ENCODE measurements at regions not wholly inside any gene's neighbourhood (a gene's known extent, or its start where the extent isn't known, plus 50 kb on each side); places are given as distances from the start of the nearest gene placed in this dataset.

- H3K4me3 ChIP-seq (ENCODE audit: low read length) = no peak overlapping the region
- H3K27me3 ChIP-seq (replicated peaks; ENCODE audit: control insufficient read depth, insufficient read depth, low read length) = no peaks in the 10 kb centered on the region
- DNase-seq (ENCODE audit: low read depth) = no peak
- peaks cover 12% of the 10 kb centered on the region for H3K9me3 ChIP-seq (ENCODE audit: control insufficient read depth, low read length)
- no peak overlapping the region for H3K9ac ChIP-seq (ENCODE audit: low read length)
- peaks cover 14% of the 10 kb centered on the region for H3K4me1 ChIP-seq (ENCODE audit: control insufficient read depth, insufficient read depth, low read length)
- no peaks in the 10 kb centered on the region for H3K36me3 ChIP-seq (ENCODE audit: control insufficient read depth, insufficient read depth, low read length, severe bottlenecking)
Measured at GRCh38 chr4:81527115-81527514, 55.4 kb upstream of the RASGEF1B start.

DNA sequence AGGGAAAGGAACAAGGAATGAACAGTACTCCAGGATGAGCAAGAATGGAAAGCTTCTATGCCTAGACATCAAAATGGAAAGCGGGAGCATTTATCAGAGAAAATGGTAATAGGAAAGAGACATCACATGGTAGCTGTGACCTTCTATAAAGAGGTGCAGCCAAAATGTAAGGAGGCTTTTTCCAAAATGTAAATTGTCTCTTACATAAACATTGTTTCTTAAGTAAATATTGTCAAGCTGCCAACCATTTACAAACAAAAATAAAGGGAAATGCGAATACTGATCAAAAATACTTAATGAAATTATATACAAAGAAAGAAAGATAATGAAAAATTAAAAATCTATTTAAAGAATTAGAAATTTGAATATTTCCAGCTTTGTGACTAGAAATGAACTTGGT, 55.0 kb upstream of the RASGEF1B start:
- DNase-seq (ENCODE audit: low read depth) = no peak
- Histone ChIP-seq H3K9me3 (ENCODE audit: control insufficient read depth, low read length) (peaks cover 12% of the 10 kb centered on the region), H3K4me1 (ENCODE audit: control insufficient read depth, insufficient read depth, low read length) (peaks cover 14% of the 10 kb centered on the region), H3K36me3 (ENCODE audit: control insufficient read depth, insufficient read depth, low read length, severe bottlenecking) (no peaks in the 10 kb centered on the region), H3K4me3 (ENCODE audit: low read length) (no peak overlapping the region), H3K27me3 (replicated peaks; ENCODE audit: control insufficient read depth, insufficient read depth, low read length) (no peaks in the 10 kb centered on the region), H3K9ac (ENCODE audit: low read length) (no peak overlapping the region)

DNA sequence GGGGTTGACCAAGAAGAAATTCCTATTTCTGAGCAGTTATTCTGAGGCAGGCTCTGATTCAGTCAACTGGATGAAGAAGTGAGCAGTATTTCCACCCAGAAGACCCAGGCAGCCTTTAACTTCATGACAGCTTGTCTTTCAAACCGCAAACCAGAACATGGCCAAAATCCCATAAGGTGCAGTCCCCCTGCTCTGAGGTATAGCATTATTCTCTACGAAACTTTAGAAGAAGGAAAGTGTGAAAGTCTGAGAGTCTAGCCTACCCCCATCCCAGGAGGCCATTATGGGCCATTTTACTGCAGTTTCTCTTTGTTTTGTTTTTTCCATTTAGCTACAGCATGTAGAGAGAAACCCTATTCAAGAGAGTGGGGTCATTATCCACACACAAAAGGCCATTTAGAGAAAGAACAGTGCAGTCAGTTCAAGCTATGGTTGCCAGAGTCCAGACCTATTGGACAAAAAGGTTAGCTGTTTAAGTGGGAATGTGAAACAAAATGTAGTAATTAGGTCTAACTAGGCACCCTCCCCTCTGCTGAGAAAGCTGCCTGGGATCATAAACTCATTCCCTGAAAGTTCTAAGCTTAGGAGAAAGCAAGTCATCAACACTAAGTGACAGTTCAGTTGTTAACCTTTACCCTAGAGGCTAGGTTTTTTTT, 52.1 kb upstream of the RASGEF1B start:
- H3K27me3 ChIP-seq (replicated peaks; ENCODE audit: control insufficient read depth, insufficient read depth, low read length) = no peaks in the 10 kb centered on the region
- peaks cover 12% of the 10 kb centered on the region for H3K9me3 ChIP-seq (ENCODE audit: control insufficient read depth, low read length)
- H3K9ac ChIP-seq (ENCODE audit: low read length) = no peak overlapping the region
- peaks cover 15% of the 10 kb centered on the region for H3K4me1 ChIP-seq (ENCODE audit: control insufficient read depth, insufficient read depth, low read length)
- DNase-seq (ENCODE audit: low read depth) = no peak
- H3K36me3 ChIP-seq (ENCODE audit: control insufficient read depth, insufficient read depth, low read length, severe bottlenecking) = no peaks in the 10 kb centered on the region
- H3K4me3 ChIP-seq (ENCODE audit: low read length) = no peak overlapping the region

DNA sequence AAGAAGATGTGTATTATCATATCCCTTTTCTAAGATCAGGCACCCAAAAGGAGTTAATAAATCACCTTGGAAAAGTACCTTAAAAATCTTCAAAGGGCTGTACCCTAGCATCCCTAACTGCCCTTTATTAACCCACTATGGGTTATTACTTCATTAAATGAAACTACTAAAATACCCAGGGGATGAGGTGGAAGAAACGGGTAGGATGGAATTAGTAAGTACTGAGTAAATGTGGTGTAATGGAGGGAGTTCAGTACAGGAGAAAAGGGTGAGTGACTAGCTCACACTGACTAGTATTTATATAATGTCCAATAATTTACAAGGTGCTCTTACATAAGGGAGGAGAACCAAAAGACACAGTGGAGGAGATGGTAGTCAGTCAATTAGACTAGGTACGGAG, 51.0 kb upstream of the RASGEF1B start:
- Histone ChIP-seq H3K4me1 (ENCODE audit: control insufficient read depth, insufficient read depth, low read length) (peaks cover 15% of the 10 kb centered on the region), H3K4me3 (ENCODE audit: low read length) (no peak overlapping the region), H3K9ac (ENCODE audit: low read length) (no peak overlapping the region), H3K27me3 (replicated peaks; ENCODE audit: control insufficient read depth, insufficient read depth, low read length) (no peaks in the 10 kb centered on the region), H3K9me3 (ENCODE audit: control insufficient read depth, low read length) (peaks cover 6% of the 10 kb centered on the region), H3K36me3 (ENCODE audit: control insufficient read depth, insufficient read depth, low read length, severe bottlenecking) (no peaks in the 10 kb centered on the region)
- no peak for DNase-seq (ENCODE audit: low read depth)

DNA sequence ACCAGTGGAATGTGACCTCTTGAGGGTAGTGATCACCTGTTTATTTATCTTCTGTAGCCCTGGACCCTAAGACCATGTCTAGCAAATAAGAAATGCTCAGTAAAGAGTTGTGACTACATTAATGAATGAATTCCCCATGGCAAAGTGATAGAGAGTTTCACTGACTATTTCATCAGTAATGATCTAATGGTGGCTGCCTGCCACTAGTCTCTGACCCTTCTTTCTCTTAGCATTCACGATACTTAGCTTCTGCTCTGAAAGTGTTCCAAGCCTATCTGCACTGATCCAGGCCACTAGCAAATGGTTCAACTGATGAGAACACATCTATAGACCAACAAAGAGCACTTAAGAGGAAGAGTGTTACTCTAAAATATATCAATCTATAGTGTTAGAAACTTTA, 50.0 kb upstream of the RASGEF1B start:
- Histone ChIP-seq H3K9ac (ENCODE audit: low read length) (no peak overlapping the region), H3K4me3 (ENCODE audit: low read length) (no peak overlapping the region), H3K9me3 (ENCODE audit: control insufficient read depth, low read length) (no peaks in the 10 kb centered on the region), H3K27me3 (replicated peaks; ENCODE audit: control insufficient read depth, insufficient read depth, low read length) (no peaks in the 10 kb centered on the region), H3K36me3 (ENCODE audit: control insufficient read depth, insufficient read depth, low read length, severe bottlenecking) (no peaks in the 10 kb centered on the region), H3K4me1 (ENCODE audit: control insufficient read depth, insufficient read depth, low read length) (peaks cover 15% of the 10 kb centered on the region)
- DNase-seq (ENCODE audit: low read depth) = no peak

All from adipocyte (in vitro differentiated cells).